ENCODE measurements at regions not wholly inside any gene's neighbourhood (a gene's known extent, or its start where the extent isn't known, plus 50 kb on each side); places are given as distances from the start of the nearest gene placed in this dataset.

DNA sequence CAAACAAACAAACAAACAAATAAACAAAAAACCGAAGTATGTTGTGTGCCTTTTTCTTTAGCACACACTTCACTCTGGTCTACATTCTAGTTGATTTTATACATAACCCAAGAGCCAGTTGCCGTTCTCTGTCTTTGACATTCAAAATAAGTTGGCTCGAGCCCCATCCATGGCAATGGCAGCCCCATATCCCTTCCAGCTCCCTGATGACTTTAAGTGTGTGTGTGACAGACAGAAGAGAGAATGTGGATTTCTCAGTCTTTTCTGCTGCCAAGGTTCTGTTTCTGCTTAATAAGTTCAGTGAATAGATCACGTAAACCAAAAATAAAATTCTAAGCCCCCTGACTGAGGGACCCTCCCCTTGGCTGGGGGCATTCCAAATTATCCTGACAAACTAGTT is 100.6 kb upstream of the TENM4 start:
- TF ChIP-seq POLR2AphosphoS5 (IDR thresholded peaks at IDR 0.05; ENCODE audit: low read depth, low read length): no peak
- TF ChIP-seq POLR2A (IDR thresholded peaks at IDR 0.05; ENCODE audit: low read depth, low read length): no peak
- TF ChIP-seq TAF1 (IDR thresholded peaks at IDR 0.05; ENCODE audit: borderline replicate concordance, low read depth, low read length): no peak

Measured in GM12892 (cell line).